ENCODE measurements at regions not wholly inside any gene's neighbourhood (a gene's known extent, or its start where the extent isn't known, plus 50 kb on each side); places are given as distances from the start of the nearest gene placed in this dataset.

- TF ChIP-seq CTCF (IDR thresholded peaks at IDR 0.05), result no peak
- TF ChIP-seq POLR2A (IDR thresholded peaks at IDR 0.05), result no peak
Measured at GRCh38 chr1:187568067-187568466, 739.3 kb downstream of the PLA2G4A start.
